PC-3 (cell line): ENCODE measurements at regions not wholly inside any gene's neighbourhood (a gene's known extent, or its start where the extent isn't known, plus 50 kb on each side); places are given as distances from the start of the nearest gene placed in this dataset.

Experiments
- ATAC-seq: fragments of 200-7000 bp; cut with Tn5 transposase; 2 replicates; pipeline ENCODE4 v1.9.1; 2020; ENCODE audit warnings: mild to moderate bottlenecking, moderate library complexity
- BruUV-seq: library from RNA; stranded (reverse); fragments of 400-500 nt; replicated peaks from 2 replicates; lab custom pipeline; 2021; lab: Mats Ljungman, UMichigan
- CTCF ChIA-PET: fragments of 300-600 bp; sonication (Branson Sonifier 250); formaldehyde crosslinking; loops from one replicate; lab custom pipeline; 2022; ENCODE audit warnings: antibody characterized with exemption; lab: Charles Lee
- POLR2A ChIA-PET: fragments of 300-600 bp; sonication (Branson Sonifier 250); formaldehyde crosslinking; loops from one replicate; lab custom pipeline; 2022; ENCODE audit warnings: antibody characterized with exemption; ENCODE audit not compliant: unreplicated experiment; lab: Charles Lee
- DNase-seq: peaks from one replicate; pipeline ENCODE4 v3.0.0-alpha.2; 2015
- H2AFZ ChIP-seq: fragments of 300-600 bp; sonication (generic); 2 replicates; pipeline ENCODE4 v1.6.0; 2016; ENCODE audit warnings: antibody characterized with exemption, low read length
- H3F3A ChIP-seq: fragments of 300-600 bp; sonication (generic); one replicate; pipeline ENCODE4 v1.6.0; 2017; ENCODE audit warnings: antibody characterized with exemption, low read length, control low read depth, mild to moderate bottlenecking; ENCODE audit not compliant: unreplicated experiment
- H3K27ac ChIP-seq: fragments of 300-600 bp; sonication (generic); 2 replicates; pipeline ENCODE4 v1.5.1; 2016; ENCODE audit warnings: mild to moderate bottlenecking, low read length
- H3K27me3 ChIP-seq: fragments of 300-600 bp; sonication (generic); 2 replicates; pipeline ENCODE4 v1.6.1; 2016; ENCODE audit warnings: low read length, mixed read lengths
- H3K36me3 ChIP-seq: fragments of 300-600 bp; sonication (generic); 2 replicates; pipeline ENCODE4 v1.6.1; 2016; ENCODE audit warnings: low read depth, mixed run types, low read length, mixed read lengths
- H3K4me1 ChIP-seq: fragments of 300-600 bp; sonication (generic); 2 replicates; pipeline ENCODE4 v1.5.1; 2016; ENCODE audit warnings: low read length; ENCODE audit not compliant: insufficient read depth
- H3K4me2 ChIP-seq: fragments of 300-600 bp; sonication (generic); 2 replicates; pipeline ENCODE4 v1.6.0; 2016; ENCODE audit warnings: low read length
- H3K4me3 ChIP-seq: fragments of 300-600 bp; sonication (generic); 2 replicates; pipeline ENCODE4 v1.5.1; 2016; ENCODE audit warnings: mild to moderate bottlenecking, low read length, mixed read lengths
- H3K79me2 ChIP-seq: fragments of 300-600 bp; sonication (generic); 2 replicates; pipeline ENCODE4 v1.6.1; 2017; ENCODE audit warnings: low read length, mixed read lengths
- H3K9ac ChIP-seq: fragments of 300-600 bp; sonication (generic); 2 replicates; pipeline ENCODE4 v1.6.0; 2016; ENCODE audit warnings: mild to moderate bottlenecking, low read length
- H3K9me2 ChIP-seq: fragments of 300-600 bp; sonication (generic); replicated peaks from 2 replicates; pipeline ENCODE4 v1.6.1; 2016; ENCODE audit warnings: mixed run types, low read length, mixed read lengths
- H3K9me3 ChIP-seq: fragments of 300-600 bp; sonication (generic); 2 replicates; pipeline ENCODE4 v1.6.1; 2016; ENCODE audit warnings: low read length, mixed read lengths
- H4K20me1 ChIP-seq: fragments of 300-600 bp; sonication (generic); 2 replicates; pipeline ENCODE4 v1.6.1; 2016; ENCODE audit warnings: low read length, mixed read lengths
- EZH2 ChIP-seq: fragments of 300-600 bp; sonication (generic); IDR thresholded peaks from one replicate; pipeline ENCODE4 v1.6.1; 2017; ENCODE audit warnings: antibody characterized with exemption, mild to moderate bottlenecking, low read length; ENCODE audit not compliant: unreplicated experiment
- EZH2phosphoT487 ChIP-seq: fragments of 300-600 bp; sonication (generic); IDR thresholded peaks from 2 replicates; pipeline ENCODE4 v1.6.1; 2018; ENCODE audit warnings: mild to moderate bottlenecking, antibody characterized with exemption, low read length, borderline replicate concordance
- intact Hi-C: fragments of 100-400 bp; cut with micrococcal nuclease; formaldehyde crosslinking; loops from 2 replicates; pipeline ENCODE4 v1.9.0; 2023
- TF ChIP-seq, protein P1 (sequence below): fragments of 300-600 bp; sonication (generic); conservative IDR thresholded peaks from 2 replicates; pipeline ENCODE4 v1.5.1; 2017; ENCODE audit warnings: antibody characterized with exemption, low read depth, mild to moderate bottlenecking, low read length

GRCh38 chr2:160609346-160609745 is 115.7 kb upstream of the RBMS1 start:
- intact Hi-C loops = no loop called here
- no peak overlapping the region for H3K9ac ChIP-seq
- H2AFZ ChIP-seq = no peak overlapping the region
- ATAC-seq (no peak), DNase-seq (no peak)
- H4K20me1 ChIP-seq = no peaks in the 10 kb centered on the region
- no peaks in the 10 kb centered on the region for H3K79me2 ChIP-seq
- H3K36me3 ChIP-seq = no peaks in the 10 kb centered on the region
- ChIA-PET POLR2A (interaction anchor here (0.6 kb wide), 1 partner anchor 234 kb away, joined by 3 read pairs; no protein-coding TSS in a partner anchor), CTCF (no interaction called here)
- H3K4me1 ChIP-seq = peaks cover 16% of the 10 kb centered on the region
- H3K4me2 ChIP-seq = no peak overlapping the region
- no peaks in the 10 kb centered on the region for H3K9me3 ChIP-seq
- no peaks in the 10 kb centered on the region for H3K9me2 ChIP-seq
- no peak overlapping the region for H3K27ac ChIP-seq
- H3K27me3 ChIP-seq = no peaks in the 10 kb centered on the region
- H3F3A ChIP-seq = no peaks in the 10 kb centered on the region
- H3K4me3 ChIP-seq = no peak overlapping the region
- no TSS peak for BruUV-seq
- TF ChIP-seq EZH2phosphoT487 (no peak), EZH2 (no peak)
- TF ChIP-seq, protein P1, sequence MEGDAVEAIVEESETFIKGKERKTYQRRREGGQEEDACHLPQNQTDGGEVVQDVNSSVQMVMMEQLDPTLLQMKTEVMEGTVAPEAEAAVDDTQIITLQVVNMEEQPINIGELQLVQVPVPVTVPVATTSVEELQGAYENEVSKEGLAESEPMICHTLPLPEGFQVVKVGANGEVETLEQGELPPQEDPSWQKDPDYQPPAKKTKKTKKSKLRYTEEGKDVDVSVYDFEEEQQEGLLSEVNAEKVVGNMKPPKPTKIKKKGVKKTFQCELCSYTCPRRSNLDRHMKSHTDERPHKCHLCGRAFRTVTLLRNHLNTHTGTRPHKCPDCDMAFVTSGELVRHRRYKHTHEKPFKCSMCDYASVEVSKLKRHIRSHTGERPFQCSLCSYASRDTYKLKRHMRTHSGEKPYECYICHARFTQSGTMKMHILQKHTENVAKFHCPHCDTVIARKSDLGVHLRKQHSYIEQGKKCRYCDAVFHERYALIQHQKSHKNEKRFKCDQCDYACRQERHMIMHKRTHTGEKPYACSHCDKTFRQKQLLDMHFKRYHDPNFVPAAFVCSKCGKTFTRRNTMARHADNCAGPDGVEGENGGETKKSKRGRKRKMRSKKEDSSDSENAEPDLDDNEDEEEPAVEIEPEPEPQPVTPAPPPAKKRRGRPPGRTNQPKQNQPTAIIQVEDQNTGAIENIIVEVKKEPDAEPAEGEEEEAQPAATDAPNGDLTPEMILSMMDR = no peak

GRCh38 chr2:160610041-160610440 is 116.4 kb upstream of the RBMS1 start:
- BruUV-seq = no TSS peak
- ATAC-seq = no peak
- no peaks in the 10 kb centered on the region for H3K9me2 ChIP-seq
- no peaks in the 10 kb centered on the region for H3K27me3 ChIP-seq
- no peaks in the 10 kb centered on the region for H3F3A ChIP-seq
- POLR2A ChIA-PET = interaction anchor here (0.6 kb wide), 1 partner anchor 234 kb away, joined by 3 read pairs; no protein-coding TSS in a partner anchor
- H3K4me3 ChIP-seq = no peak overlapping the region
- DNase-seq = no peak
- CTCF ChIA-PET = no interaction called here
- no peaks in the 10 kb centered on the region for H4K20me1 ChIP-seq
- TF ChIP-seq, protein P1 = no peak
- TF ChIP-seq EZH2phosphoT487 (no peak), EZH2 (no peak)
- H3K27ac ChIP-seq = no peak overlapping the region
- peaks cover 20% of the 10 kb centered on the region for H3K4me1 ChIP-seq
- intact Hi-C loops = loop anchor here (10.0 kb wide), 1 partner anchor 255 kb away; no protein-coding TSS in a partner anchor
- no peaks in the 10 kb centered on the region for H3K79me2 ChIP-seq
- H3K36me3 ChIP-seq = no peaks in the 10 kb centered on the region
- no peak overlapping the region for H3K9ac ChIP-seq
- H2AFZ ChIP-seq = no peak overlapping the region
- H3K4me2 ChIP-seq = no peak overlapping the region
- H3K9me3 ChIP-seq = no peaks in the 10 kb centered on the region

- ATAC-seq (no peak), DNase-seq (no peak)
- BruUV-seq = no TSS peak
- TF ChIP-seq EZH2phosphoT487 (no peak), EZH2 (no peak)
- TF ChIP-seq, protein P1 = no peak
- CTCF ChIA-PET = no interaction called here
- Histone ChIP-seq H3K27me3 (no peaks in the 10 kb centered on the region), H4K20me1 (no peaks in the 10 kb centered on the region), H3K4me1 (peaks cover 20% of the 10 kb centered on the region), H3F3A (no peaks in the 10 kb centered on the region), H2AFZ (no peak overlapping the region), H3K36me3 (no peaks in the 10 kb centered on the region), H3K9me2 (no peaks in the 10 kb centered on the region), H3K4me3 (no peak overlapping the region), H3K9me3 (no peaks in the 10 kb centered on the region; the same call in 1 of the 2 replicates), H3K4me2 (no peak overlapping the region), H3K9ac (no peak overlapping the region), H3K27ac (no peak overlapping the region), H3K79me2 (no peaks in the 10 kb centered on the region)
- POLR2A ChIA-PET = interaction anchor here (0.7 kb wide), 1 partner anchor 66 kb away, joined by 3 read pairs; no protein-coding TSS in a partner anchor
- intact Hi-C loops = loop anchor here (2.0 to 10.0 kb wide), 2 partner anchors 138 to 258 kb away; no protein-coding TSS in a partner anchor
Observed at GRCh38 chr2:160612266-160612856, 118.8 kb upstream of the RBMS1 start.
